GM19240 (cell line): ENCODE measurements at regions not wholly inside any gene's neighbourhood (a gene's known extent, or its start where the extent isn't known, plus 50 kb on each side); places are given as distances from the start of the nearest gene placed in this dataset.
"Not testable (repeated sequence)": the region's sequence is repeated elsewhere in the genome, so short reads cannot be mapped to it uniquely, and the experiment has no call there.

ENCODE experiments used
- DNase-seq: peaks from one replicate; pipeline ENCODE4 v3.0.0; 2011; ENCODE audit warnings: low spot score; ENCODE audit not compliant: insufficient read length

DNA sequence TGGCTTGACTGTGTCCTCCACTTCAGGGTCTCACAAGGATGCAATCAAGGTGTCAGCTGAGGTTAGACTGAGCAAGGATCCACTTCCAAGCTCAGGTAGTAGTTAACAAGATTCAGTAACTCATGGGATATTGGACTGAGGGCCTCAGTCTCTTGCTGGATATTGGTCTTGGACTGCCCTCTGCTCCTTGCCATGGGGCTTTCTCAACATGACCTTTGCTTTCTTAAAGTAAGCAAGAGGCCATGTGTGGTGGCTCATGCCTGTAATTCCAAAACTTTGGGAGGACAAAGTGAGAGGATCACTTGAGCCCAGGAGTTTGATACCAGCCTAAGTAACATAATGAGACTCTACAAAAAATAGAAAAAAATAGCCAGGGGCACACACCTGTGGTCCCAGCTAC, 231.3 kb upstream of the AMIGO2 start:
- no peak for DNase-seq

DNA sequence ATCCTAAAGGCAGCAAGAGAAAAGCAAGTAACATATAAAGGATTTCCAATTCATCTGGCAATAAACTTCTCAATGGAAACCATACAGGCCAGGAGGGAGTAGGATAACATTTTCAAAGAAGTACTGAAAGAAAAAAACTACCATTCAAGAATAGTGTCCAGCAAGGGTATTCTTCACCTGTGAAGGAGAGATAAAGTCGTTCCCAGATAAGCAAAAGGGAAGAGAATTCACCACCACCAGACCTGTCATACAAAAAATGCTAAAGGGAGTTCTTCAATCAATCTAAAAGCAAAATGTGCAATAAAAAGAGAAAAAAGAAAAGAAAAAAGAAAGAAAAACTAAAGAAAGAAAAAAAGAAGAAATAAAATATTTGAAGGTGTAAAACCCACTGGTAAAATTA, 228.9 kb upstream of the AMIGO2 start:
- DNase-seq: no peak

DNA sequence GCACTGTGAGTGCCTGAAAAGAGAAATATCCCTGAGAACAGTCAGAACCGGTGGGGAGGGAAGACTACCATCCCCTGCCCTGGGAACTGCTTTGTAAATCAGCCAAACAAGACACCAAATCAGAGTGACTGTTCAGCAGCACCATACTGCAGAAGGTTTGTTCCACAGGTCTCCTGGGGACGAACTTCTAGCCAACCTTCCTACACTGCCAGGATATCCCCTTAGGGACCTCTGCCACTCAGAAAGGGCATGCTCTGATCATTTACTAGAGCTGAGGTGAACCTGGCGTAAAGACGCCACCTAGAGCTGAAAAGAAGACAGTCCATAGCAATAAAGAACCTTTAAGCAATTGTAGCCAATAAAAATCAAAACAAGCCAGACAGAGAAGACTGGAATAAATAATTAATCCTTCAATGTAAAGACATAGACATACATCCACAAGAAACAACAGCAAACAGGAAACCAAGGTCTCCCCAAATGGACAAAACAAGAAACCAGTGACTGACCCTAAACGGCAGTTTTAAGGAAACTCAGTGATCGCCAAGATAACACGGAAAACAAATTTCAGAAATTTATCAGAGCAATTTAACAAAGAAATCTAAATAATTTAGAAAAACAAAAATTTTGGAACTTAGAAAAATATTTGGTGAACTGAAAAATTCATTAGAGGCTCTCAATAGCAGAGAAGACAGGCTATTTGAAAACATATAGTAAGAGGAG, 228.1 kb upstream of the AMIGO2 start:
- no peak for DNase-seq

DNA sequence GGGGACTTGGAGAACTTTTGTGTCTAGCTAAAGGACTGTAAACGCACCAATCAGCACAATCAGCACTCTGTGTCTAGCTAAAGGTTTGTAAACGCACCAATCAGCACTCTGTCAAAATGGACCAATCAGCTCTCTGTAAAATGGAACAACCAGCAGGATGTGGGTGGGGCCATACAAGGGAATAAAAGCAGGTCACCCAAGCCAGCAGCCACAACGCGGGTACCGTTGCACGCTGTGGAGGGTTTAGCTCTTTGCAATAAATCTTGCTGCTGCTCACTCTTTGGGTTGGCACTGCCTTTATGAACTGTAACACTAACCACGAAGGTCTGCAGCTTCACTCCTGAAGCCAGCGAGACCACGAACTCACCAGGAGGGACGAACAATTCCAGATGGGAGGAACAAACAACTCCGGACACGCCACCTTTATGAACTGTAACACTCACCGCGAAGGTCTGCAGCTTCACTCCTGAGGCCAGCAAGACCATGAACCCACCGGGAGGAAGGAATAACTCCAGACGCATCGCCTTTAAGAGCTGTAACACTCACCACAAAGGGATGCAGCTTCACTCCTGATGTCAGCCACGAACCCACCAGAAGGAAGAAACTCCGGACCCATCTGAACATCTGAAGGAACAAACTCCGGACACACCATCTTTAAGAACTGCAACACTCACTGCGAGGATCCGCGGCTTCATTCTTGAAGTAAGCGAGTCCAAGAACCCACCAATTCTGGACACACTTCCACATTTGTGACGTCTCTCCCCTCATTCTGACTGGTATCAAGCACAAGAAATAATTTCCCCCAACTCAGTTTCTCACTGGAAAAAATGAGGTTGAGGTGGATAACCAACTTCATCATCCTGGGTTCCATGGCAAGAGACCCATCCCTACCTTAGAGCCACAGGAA, 227.3 kb upstream of the AMIGO2 start:
- not testable (repeated sequence) for DNase-seq

DNA sequence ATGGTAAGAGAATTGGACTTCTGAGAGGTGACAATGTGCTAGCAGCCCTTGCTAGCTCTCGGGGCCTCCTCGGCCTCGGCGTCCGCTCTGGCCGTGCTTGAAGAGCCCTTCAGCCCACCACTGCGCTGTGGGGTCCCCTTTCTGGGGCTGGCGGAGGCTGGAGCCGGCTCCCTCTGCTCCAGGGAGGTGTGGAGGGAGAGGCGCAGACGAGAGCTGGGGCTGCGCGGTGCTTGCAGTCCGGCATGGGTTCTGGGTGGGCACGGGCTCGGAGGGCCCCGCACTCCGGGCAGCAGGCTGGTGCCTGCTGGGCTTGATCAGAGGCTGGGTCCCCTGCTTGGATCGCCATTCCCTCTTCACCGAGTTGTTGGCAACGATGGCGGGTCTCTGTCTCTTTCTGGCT, 226.4 kb upstream of the AMIGO2 start:
- DNase-seq: no peak

DNA sequence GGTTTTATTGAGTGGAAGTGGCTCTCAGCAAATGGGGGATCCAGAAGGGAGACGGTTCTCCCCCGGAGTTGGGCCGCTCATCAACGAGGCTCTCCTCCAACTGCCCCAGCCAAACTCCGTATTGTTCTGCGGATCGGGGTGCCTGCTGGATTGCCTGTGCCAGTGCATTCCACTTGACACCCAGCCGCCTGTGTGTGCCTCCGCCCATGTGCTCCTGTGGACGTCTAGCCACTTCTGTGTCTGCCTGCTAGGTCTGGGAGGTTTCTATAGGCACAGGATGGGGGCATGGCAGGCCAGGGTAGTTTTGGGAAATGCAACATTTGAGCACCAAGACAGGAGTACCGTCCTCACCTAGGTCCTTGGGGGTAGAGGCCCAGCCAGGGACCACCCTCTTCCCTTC, 225.7 kb upstream of the AMIGO2 start:
- no peak for DNase-seq

DNA sequence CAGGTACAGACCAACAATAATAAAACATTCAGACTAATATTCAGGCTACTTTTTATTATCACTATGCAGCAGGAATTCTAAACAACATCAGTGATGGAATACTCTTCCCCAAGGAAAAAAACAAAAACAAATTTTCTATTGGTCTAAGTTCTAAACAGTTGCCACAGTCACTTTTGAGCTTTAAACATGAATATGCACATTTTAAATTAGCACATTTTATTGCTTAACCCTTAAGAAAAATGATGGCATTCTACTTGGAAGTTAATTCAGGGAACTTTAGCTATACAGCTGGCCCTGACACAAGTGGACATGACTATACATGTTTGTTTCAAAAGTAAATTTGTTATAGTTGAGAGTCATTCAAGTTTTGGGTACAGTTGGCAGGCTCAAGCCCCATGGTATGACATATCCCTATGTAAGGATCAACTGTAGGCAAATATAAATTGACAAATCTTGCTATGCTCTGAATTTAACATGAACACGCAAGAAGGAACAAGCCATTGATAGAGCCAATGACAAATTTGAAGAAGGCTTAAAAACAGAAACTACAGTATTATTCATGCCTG, 224.3 kb upstream of the AMIGO2 start:
- DNase-seq: no peak

DNA sequence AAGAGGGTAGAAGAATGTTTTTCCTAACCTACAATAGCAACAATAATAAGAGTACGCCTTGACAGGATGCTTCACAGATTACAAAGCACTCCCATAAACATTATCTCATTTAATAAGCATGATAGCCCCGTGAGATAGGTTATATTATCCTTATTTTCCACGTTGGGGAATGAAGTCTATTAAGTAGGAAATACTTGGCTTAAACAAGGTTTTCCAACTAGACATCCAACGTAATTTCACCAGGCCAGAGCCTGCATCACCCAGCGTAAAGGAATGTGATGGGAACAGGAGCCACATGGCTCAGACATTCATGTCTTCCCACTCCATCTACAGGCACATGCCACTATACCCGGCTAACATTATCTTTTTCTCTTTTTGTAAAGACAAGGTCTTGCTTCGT, 223.4 kb upstream of the AMIGO2 start:
- DNase-seq: no peak

DNA sequence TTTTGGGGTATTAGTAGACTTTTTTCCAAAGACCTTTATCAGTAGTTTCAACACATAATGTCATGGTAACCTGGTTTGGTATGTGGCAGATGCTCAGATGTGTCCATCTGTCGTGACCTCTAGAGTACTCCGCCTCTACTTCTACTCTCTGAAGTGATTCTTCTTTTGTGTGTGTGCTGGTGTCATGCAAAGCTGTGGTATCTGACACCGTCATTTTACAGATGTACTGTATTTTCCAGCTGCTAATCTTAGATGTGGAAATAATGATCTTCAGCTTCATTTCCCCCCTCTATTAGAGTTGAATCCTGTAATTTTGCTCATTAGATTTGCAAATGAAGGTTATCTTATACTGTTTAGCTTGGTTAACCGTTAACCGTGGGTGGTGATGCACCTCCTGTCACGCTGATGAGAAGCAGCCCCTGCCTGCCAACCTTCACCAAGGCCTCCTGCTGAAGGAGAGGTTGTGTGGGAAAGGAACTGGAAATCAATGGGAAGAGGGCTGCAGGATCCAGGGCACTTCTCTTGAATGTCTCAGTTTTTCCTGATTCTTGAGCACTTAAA, 222.4 kb upstream of the AMIGO2 start:
- no peak for DNase-seq

DNA sequence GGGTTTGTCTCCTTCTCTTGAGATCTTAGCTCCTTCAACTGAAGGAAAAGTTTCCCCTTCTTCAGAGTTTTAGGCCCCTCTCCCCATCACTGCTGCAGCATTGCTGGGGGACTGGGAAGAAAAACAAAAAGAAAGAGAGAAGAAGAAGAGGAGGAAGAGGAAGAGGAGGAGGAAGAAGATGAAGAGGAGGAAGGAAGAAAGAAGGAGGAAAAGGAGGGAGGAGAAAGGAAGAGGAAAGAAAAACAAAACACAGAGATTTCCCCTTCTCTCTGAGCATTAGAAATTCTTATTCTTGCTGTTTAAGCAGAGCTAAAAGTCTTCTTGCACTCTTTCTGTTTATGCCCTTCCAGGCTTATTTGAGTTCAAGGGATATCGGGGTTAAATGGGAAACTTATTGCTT, 219.8 kb upstream of the AMIGO2 start:
- DNase-seq: no peak

DNA sequence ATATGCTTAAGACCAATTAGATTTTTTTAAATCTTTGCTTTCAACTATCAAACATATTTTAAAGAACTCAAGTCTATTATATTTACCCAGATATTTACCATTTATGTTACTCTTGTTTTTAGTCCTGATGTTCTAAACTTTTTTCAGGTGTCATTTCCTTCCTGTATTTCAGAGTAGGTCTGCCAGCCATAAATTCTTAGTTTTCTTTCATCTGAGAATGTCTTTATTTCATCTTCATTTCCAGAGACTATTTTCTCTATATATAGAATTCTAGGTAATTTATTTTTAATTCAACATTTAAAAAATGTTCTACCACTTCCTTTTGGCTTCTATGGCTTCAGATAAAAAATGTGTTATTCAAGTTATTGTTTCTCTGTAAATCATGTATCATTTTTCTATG, 218.2 kb upstream of the AMIGO2 start:
- no peak for DNase-seq

DNA sequence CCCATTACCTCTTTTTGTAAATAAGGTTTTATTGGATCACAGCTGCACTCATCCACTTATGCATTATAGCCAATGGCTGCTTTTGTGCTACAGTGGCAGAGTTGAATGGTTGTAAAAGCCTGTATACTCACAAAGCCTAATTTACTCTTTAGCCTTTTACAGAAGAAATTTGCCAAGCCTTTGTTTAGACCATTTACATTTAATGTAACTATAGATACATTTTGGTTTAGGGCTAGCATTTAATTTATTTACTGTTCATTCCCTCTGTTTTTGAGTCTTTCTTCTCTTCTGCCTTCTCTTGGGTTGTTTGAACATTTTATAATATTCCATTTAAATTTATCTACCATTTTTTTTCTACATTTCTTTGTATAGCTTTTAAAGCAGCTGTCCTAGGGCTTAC, 217.1 kb upstream of the AMIGO2 start:
- no peak for DNase-seq

DNA sequence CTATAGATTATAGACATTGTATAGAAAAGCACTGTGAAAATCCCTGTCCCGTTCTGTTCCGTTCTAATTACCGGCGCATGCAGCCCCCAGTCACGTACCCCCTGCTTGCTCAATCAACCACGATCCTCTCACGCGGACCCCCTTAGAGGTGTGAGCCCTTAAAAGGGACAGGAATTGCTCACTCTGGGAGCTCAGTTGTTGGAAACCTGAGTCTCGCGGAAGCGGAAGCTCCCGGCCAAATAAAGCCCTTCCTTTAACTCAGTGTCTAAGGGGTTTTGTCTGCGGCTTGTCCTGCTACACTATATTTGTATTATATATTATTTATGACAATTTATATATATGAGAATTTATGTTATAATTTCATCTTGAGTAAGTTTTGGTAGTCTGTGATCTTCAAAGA, 213.6 kb upstream of the AMIGO2 start:
- DNase-seq: no peak

DNA sequence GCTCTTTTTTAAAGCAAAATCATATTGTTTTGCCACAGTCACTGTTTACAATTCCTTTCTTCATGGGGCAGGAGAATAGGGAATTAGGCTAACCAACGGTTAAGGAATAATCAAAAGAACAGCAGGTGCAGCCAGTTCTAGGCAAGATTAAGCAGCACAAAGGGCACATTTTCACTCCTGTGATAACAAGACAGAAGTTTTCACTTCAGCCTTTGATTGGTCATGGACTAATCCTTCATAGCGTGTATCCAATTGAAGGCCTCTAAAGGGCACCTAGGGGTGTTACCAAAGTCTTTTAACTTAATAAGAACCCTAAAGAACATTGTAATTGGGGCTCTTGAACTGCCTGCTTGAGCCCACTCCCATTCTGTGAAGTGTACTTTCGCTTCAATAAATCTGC, 206.9 kb upstream of the AMIGO2 start:
- no peak for DNase-seq
